GM21825 (cell line): ENCODE measurements at regions not wholly inside any gene's neighbourhood (a gene's known extent, or its start where the extent isn't known, plus 50 kb on each side); places are given as distances from the start of the nearest gene placed in this dataset.
A peak's percentile ranks its signal among the peaks of the same experiment; 100 is the strongest.

Source experiments
- ATAC-seq: cut with Tn5 transposase; IDR thresholded peaks from one replicate; pipeline ENCODE4 v1.9.1; 2021; ENCODE audit warnings: mild to moderate bottlenecking, moderate library complexity; ENCODE audit not compliant: unreplicated experiment

DNA sequence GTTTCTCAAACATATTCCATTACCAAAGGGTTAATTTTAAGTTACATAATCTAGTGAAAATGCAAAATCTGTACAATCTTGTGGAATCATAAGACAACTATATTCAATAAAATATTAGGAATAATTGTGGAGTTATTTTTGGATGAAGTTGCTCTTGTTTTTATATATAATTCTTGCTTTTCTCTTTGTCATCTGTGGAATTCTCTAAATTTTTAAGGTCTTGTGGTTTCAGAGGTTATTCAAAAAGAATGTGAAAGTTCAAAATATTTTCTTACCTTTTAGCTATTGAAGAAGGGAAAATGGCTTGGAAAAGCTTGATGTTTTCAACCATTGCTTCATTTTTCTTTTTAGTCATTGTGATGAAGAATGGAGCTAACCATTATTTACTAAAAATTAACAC is 552.1 kb downstream of the TFEC start:
- no peak for ATAC-seq

DNA sequence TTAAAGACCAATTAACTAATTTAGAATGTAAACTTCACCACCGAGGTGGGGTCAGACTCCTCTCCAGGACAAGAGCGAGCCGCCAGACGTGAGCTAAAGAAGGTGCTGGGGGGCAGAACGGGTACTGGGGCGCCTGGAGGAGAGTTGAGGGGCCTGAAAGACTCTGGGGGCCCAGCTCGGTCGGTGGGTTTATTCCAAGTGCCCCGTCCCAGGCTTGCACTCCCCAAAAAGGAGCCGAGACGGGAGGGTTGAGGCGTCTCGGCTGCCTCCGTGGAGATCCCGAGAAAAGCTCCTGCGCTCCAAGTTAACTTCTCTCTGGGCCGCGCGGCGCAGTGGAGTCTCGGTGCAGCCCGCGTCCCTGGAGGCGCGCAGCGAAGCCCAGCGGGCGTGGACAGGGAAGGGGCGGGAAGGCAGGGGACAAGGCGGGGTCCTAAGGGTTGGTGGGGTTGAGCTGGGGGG is 553.3 kb downstream of the TFEC start:
- ATAC-seq = no peak

DNA sequence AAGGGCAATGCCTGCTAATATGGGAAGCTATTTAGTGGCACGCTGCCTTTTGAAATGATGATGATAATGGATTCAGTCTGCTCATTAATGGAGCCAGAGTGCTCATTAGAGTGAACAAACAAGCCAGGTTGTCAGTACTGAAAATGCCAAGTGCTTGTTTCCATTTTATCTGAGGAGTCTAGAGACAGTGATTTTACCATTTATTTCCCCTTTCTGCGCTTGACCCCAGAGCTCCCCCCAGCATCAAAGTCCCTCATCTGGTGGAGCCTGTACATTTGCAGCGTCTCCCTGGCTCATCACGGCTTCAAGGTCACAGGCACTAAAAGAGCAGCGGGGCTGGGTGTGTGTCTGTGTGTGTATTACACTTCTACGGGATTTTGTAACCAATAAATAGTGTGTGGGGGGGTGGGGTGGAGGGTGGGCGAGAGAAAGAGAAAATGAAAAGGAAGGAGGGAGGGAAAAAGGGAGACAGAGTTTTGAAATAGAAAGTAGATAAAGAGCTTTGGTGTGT is 553.8 kb downstream of the TFEC start:
- no peak for ATAC-seq

DNA sequence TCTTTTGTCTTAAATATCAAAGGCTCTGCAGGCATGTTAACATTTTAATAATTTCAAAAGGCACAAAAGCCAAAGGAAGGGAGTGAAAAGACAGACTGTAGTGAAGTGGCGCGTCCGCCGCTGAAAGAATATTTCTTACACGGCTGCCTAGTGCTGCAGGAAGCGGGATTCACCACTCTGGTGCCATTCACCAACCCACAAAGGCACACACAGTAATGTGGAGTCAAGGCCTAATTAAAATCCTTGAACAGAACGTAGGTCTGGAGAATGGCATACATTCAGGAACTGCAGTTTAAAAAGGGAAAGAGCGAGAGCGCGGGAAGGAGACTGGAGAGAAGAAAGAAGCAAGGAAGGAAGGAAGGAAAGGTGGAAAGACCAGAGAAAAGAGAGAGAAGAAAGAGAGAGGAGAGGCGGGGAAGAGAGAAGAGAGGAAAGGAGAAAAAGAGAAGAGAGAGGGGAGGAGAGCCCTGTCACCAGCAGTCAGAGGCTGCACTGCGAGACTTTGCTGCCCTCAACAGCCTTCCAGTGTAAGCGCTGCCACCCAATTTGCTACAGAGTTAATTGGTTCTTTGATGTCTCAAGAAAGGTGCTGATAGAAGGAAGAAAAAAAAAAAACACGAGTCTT is 554.0 kb downstream of the MDFIC start:
- no peak for ATAC-seq

DNA sequence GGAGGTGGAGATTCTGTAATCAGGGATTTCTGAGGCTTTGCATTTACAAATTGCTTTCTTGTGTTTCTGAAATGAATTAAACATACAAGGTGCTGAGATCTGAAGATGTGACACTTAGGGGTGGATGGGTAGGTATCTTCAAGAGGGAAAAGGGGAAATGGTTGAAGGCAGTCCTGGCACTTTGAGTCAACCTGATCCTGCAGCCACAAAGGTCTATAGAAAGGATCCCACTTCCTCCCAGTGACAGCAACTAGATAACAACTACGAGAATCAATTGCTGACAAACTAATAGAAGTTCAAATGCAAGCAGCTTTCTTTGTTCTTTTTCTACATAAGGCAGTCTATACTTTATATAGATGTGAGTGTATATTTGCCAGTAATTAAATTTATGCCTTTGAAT is 553.3 kb downstream of the MDFIC start:
- ATAC-seq = no peak

DNA sequence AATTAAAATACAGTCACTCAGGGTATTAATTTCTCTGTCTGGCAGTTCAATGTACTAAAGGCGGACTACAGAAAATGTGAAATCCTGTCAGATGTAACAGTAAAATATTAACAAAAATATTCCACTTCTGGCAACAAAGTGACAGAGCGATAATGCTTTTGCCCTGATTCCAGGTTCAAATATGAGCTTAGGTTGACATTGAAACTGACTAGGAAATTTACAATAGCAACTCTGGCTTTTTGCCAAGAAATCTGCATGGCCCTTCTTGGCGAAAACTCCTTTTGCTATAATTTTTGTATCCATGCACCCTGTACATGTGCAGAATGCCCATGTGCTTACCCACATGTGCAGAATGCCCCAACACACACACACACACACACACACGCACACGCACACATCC is 552.2 kb downstream of the MDFIC start:
- ATAC-seq = no peak

DNA sequence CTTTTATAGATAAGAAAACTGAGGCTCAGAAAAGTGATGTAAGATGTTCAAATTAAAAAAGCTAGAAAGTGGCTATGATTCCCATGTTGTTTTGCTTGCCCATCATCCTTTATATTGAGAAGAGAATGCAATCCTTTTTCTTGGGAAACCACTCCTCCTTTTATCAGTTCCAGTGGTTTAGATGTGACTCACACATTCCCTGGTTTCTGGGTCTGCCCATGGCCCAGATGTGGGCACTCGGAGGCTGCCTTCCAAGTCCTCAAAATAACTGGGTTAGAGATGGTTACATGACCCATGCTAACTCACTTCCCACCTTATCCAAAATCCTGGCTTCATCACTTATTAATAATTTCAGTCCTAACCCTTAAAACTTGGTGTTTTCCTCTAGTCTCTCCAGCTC is 550.0 kb downstream of the MDFIC start:
- no peak for ATAC-seq

DNA sequence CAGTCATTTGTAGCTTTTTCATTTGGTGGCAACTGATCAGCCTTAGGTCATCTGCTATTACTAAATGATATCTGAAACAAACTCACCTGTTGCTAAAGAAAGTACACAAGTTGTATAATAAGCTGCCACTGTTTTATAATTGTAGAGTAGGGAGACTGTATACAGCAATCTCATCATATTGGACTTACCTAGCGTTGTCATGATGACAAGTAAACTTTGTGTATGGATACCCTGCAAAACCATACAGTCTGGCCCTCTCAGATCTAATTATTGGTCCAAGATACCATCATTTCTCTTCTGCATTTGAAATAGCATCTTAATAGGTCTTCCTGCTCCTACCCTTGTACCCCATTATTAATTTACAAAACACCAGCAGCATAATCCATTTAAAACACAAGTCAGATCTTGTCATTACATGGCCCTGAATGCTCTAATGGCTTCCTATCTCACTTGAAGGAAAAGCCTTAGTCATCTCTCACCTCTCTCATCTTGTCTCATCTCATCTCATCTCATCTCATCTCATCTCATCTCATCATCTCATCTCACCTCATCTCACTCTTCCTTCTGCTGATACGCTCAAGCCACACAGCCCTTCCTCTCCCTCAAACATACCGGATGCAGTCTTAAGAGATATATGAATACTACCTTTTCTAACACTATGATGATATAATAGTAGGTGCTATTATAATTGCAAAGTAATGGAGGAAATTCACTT is 540.6 kb downstream of the MDFIC start:
- ATAC-seq = no peak

DNA sequence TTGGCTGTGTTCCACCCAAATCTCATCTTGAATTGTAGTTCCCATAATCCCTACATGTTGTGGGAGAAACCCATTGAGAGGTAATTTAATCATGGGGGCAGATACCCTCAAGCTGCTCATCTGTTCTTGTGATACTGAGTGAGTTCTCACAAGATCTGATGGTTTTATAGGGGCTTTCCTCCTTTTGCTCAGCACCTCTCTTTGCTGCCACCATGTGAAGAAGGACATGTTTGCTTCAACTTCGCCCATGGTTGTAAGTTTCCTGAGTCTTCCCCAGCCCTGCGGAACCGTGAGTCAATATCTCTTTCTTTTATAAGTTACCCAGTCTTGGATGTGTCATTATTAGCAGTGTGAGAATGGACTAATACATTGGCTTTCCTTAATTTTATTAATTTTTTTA is 527.8 kb downstream of the MDFIC start:
- ATAC-seq = no peak

DNA sequence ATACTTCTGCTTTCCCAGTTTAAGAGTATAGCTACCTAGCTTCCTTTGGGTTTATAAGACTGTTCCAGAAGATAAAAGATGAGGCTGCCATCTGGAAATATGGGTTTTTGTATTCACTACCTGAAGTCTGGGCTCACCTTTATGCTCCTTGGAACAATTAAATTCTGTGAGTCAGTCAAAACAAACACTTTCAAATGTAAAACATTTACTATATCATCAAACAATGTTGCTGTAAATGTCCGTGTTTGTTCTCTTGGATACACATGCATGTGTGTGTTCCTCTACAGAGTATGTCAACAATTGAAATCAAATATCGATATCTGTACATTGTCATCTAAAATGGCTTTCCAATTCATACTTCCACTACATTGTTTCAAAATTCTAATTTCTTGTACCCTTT is 525.6 kb downstream of the MDFIC start:
- ATAC-seq = no peak

DNA sequence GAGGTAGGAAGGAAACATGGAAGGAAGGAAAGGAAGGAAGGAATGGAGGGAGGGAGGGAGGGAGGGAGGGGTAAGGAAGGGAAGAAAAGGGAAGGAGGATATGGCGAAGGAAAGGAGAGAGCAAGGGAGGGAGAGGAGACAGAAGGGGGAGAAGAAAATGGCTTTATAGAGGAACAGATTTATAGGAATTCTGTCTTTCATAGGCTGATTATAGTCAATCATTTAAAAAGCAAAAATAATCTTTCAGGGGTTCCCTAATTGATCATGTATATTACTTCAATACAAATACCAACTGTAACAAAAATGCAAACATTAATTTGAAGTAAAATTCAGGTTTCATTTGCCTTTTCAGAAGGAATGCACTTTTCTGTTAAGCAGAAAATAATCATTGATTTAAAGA is 519.1 kb downstream of the MDFIC start:
- ATAC-seq = no peak

DNA sequence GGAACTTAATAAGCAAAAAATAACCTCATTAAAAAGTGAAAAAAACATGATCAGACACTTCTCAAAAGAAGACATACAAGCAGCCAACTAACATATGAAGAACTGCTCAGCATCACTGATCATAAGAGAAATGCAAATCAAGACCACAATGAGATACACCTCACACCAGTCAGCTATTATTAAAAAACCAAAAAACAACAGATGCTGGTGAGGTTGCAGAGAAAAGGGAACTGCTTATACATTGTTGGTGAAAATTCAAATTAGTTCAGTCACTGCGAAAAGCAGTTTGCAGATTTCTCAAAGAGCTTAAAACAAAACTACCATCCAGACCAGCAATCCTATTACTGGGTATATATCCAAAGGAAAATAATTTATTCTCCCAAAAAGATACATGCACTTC is 513.3 kb downstream of the MDFIC start:
- ATAC-seq = peak; percentile 94

DNA sequence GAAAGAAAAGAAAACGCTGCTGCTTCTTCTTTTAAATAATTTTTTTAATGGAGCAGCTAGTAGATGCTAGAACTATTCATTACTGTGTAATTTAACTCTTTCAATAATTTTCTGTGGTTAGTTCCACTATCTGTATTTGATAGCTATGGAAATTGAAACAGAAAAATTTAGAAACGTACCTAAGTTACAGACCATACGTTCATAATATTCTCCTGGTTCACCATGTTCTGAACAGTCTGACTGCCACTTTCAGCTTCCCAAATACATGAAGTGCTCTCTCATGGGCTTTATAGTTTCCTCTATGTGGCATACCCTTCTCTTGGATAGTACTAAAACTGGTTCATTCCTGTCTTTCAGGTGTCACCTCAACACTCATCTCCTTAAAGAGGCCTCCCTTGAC is 508.0 kb downstream of the MDFIC start:
- no peak for ATAC-seq

DNA sequence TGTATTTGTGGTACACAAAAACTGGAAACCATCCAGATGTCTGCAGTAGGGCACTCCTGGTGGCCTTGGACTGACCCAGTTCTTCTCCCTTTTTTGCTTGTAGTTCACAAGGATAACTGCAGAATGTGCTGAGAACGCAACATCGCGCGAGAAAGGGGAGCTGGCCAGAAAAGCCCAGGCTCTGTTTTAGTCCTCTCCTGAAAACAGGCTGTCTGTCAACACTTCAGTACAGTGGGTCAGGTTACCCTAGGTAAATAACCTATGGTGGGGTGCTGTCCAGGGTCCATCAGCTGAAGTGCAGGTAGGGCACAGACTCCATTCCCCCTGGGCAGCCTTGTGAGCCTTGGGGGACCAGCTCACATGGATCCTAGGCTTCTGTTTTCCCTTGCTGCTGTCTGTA is 495.8 kb downstream of the MDFIC start:
- no peak for ATAC-seq

DNA sequence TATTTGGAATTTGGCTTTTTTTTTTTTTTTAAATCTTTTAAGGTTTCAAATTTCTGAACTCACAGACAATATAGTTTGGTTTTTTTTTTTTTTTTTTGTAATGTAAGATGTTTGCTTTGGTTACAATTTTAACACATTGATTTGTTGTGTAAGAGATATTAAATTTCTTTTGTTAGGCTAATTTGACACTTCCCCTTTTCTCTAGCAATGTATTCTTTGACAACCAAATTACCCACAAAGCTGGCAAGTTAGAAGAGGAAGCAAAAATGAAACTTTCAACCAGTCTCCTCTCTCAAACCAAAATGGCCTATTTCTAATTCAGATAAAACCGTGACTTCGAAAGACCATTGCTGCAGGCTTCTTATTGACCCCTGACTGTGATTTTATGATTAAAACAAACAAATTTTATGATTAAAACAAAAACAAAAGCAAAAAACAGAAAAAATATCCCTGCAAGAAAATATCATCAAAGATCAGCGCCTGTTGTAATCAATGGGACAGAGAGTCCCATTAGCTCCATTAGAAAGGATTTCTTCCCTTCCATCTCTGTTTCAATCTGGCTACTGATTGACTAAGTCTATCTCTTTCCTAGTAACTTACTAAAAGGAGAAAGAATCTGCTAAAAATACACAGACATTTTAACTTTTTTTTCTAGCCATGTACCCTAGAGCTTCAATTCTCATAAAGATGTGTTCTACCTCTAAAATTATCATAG is 489.2 kb downstream of the MDFIC start:
- peak; percentile 93 for ATAC-seq

DNA sequence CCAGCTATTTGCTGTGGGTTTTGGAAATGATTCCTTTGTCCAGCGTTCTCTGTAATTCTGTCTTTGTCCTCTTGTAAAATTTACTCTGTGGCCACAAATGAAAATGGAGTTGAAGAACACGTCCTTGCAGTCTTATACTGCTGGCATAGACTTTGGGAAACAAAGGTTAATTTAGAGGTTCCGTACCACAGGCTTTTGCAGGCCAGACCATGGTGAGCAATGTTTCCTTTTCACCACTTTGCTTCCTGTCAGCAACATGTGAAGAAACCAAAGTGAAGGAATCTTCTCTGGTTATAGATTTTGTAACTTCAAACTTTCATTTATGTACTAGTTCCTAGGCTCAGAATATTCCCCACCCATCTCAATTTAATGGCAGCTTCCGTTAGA is 488.5 kb downstream of the MDFIC start:
- ATAC-seq = no peak

DNA sequence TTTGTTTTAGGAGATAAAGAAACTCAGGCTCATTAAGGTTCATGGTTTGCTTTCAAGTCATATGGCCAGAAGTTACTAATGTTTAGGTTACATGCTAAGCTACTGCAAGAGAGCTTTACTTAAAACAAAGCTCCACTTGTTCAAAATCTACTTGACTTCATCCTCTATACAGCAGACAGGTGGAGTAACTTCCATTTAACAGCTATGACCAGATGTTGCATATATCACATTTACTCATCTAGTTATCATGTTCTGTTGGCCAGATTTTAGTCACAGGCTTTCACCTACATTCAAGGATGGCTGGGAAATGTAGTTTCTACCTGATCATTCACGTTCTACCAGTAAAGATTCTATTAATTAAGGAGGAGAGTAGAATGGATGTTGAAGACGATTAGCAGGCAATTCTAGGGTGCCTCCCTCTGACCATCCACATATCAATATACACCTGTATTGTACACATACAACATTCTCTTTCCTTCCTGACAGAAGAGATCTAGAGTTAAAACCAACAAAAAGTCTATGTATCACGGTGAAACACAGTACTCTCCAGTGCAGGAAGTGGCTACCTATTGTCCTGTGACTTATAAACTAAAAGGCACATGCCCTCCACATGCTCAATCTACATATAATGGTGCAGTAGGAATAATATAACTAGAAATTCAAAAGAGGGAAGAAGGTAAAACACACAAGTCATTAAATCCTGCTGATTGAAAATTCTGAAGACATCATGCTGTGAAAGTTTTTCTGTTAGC is 488.0 kb downstream of the MDFIC start:
- ATAC-seq = no peak

DNA sequence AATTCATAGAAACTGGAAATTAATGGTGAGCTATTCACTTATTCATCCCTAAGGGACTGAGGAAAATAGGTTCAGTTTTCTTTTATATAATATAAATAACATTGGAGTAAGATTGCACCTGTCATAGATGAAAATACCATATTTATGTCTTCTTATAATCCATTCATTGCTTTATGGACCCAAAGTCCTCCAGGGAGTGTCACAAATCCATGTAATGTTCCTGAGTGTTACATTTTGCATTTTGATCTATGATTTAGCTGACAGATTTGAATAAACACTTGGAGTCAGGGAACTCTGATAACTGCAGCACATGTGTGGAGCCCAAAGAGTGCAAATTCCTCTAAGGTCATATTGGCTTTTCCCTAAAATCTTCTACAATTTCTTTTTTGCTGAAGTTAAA is 484.3 kb downstream of the MDFIC start:
- no peak for ATAC-seq

DNA sequence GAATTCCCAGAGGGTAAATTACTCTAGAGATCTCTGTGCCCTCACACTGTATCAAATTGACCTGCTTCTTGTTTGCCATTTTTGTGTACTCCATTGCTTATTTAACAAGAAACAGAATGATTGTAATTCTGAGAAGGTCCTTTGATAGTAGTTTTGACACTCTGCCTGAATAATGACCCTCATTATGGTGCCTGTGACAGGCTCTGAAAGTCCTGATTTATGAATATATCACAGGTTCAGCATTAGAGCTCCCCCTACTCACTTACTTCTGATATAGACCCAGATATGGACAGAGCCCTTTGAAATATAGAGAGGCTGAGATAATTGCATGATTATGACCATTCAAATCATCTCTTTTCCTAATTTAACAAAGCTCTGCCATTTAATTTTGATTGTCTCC is 465.2 kb downstream of the MDFIC start:
- no peak for ATAC-seq

DNA sequence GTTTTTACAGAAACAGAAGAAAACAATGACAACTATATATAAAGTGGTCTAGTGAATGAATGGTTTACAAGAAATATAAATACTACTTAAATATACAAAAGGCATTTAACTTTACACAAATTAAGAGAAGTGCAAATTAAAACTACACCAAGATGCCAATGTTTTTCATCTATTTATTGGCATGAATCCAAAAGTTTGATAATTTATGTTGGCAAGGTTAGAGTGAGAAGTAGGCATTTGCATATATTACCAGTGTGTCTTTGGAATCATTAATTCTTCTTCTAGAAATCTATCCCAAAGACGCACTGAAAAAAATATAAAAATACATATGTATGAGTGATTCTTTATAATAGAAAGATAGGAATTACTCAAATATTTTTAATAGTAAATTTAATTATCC is 457.4 kb downstream of the MDFIC start:
- ATAC-seq = no peak

DNA sequence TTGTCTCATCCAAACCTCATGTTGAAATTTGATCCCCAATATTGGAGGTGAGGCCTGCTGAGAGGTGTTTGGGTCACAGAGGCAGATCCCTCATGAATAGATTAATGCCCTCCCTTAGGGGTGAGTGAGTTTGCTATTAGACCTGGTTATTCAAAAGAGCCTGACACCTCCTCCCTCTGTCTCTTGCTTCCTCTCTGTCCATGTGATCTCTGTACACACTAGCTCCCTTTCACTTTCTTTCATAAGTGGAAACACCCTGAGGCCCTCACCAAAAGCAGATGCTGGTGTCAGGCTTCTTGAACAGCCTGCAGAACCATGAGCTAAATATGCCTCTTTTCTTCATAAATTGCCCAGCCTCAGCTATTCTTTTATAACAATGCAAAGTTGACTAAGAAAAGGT is 447.1 kb downstream of the MDFIC start:
- ATAC-seq = peak; percentile 65
